SK-N-MC (cell line): ENCODE measurements at regions not wholly inside any gene's neighbourhood (a gene's known extent, or its start where the extent isn't known, plus 50 kb on each side); places are given as distances from the start of the nearest gene placed in this dataset.

ENCODE experiments used
- FOXP2 ChIP-seq: optimal IDR thresholded peaks from 2 replicates; pipeline ENCODE3; 2011; ENCODE audit warnings: mild to moderate bottlenecking, moderate library complexity; ENCODE audit not compliant: insufficient read depth; ENCODE audit errors: extremely low read length, control extremely low read depth
- POLR2AphosphoS5 ChIP-seq: IDR thresholded peaks from 2 replicates; pipeline ENCODE4 v1.6.1; 2012; ENCODE audit warnings: mild to moderate bottlenecking, low read depth, low read length, borderline replicate concordance

DNA sequence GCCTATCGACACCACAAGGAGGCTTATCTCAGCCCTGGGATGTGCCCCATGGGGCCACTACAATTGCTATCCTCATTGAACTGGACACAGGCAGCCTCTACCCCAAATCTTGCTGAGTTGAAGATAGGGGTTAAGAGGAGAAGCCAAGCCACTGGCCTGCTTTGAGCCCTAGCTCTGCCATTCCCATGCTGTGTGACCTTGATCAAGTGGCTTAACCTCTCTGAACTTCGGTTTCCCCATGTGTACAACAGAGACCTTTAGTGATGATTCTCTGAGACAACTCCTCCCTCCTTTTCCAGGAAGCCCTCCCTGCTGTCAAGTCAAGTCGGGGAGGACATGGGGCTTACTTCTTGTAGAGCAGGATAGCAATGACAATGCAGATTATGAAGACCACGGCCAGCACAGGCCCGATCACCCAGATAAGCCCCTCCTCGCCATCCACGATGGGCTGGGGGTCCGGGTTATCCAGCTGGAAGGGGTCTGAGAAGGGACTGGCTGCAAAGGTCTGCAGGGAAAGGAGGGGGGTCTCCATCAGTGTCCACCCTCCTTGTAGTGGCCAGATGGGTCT lies 121.6 kb downstream of the PTPRS start:
- TF ChIP-seq POLR2AphosphoS5 (no peak), FOXP2 (no peak)
